NT2/D1 (cell line): ENCODE measurements at regions not wholly inside any gene's neighbourhood (a gene's known extent, or its start where the extent isn't known, plus 50 kb on each side); places are given as distances from the start of the nearest gene placed in this dataset.

Experiments used
- YY1 ChIP-seq: IDR thresholded peaks from 2 replicates; pipeline ENCODE4 v1.6.1; 2011; ENCODE audit not compliant: insufficient read length, insufficient read depth
- ZNF274 ChIP-seq: IDR thresholded peaks from 2 replicates; pipeline ENCODE4 v1.6.1; 2011; ENCODE audit warnings: mild to moderate bottlenecking, low read depth, low read length

- TF ChIP-seq YY1 (no peak), ZNF274 (no peak)
These were observed 273.4 kb upstream of the TMEFF2 start for GRCh38 chr2:192467953-192468660.
